ENCODE measurements at regions not wholly inside any gene's neighbourhood (a gene's known extent, or its start where the extent isn't known, plus 50 kb on each side); places are given as distances from the start of the nearest gene placed in this dataset.

GRCh38 chr6:82078286-82078908 is 169.1 kb downstream of the IBTK start (continued):
- TF ChIP-seq E2F6 (IDR thresholded peaks at IDR 0.05) (no peak), POLR2AphosphoS5 (IDR thresholded peaks at IDR 0.05; ENCODE audit: low read depth, low read length) (no peak), NANOG (IDR thresholded peaks at IDR 0.05; ENCODE audit: insufficient read depth, low read depth, low read length, poor library complexity, severe bottlenecking) (no peak), SAP30 (IDR thresholded peaks at IDR 0.05; ENCODE audit: insufficient read depth, insufficient replicate concordance, low read length) (no peak), CHD2 (IDR thresholded peaks at IDR 0.05; ENCODE audit: low read length) (no peak), SP2 (IDR thresholded peaks at IDR 0.05; ENCODE audit: low read length) (no peak)

Measured in H1 (cell line).